Progenitor cell of endocrine pancreas (in vitro differentiated cells): ENCODE measurements at regions not wholly inside any gene's neighbourhood (a gene's known extent, or its start where the extent isn't known, plus 50 kb on each side); places are given as distances from the start of the nearest gene placed in this dataset.

Experiments
- DNase-seq: peaks from one replicate; pipeline ENCODE4 v3.0.0; 2021; ENCODE audit warnings: low spot score; ENCODE audit not compliant: unreplicated experiment
- H3K27ac Mint-ChIP-seq: 2 replicates; pipeline ENCODE4 v1.8.0; 2021; ENCODE audit warnings: mild to moderate bottlenecking, moderate library complexity, mixed read lengths
- H3K27me3 Mint-ChIP-seq: 2 replicates; pipeline ENCODE4 v1.8.0; 2021; ENCODE audit warnings: mixed read lengths
- H3K36me3 Mint-ChIP-seq: 2 replicates; pipeline ENCODE4 v1.8.0; 2022; ENCODE audit warnings: mixed read lengths; ENCODE audit not compliant: insufficient read depth
- H3K4me1 Mint-ChIP-seq: 2 replicates; pipeline ENCODE4 v1.8.0; 2021; ENCODE audit warnings: low read depth, mixed read lengths
- H3K4me3 Mint-ChIP-seq: 2 replicates; pipeline ENCODE4 v1.8.0; 2021; ENCODE audit warnings: low read depth, mild to moderate bottlenecking, moderate library complexity, mixed read lengths
- H3K9me3 Mint-ChIP-seq: 2 replicates; pipeline ENCODE4 v1.8.0; 2021; ENCODE audit warnings: low read depth, mixed read lengths
- CTCF ChIP-seq: fragments of 200-600 bp; sonication (generic); IDR thresholded peaks from one replicate; pipeline ENCODE4 v1.5.0; 2021; ENCODE audit warnings: antibody characterized with exemption, mild to moderate bottlenecking; ENCODE audit not compliant: unreplicated experiment

- Mint-ChIP-seq H3K4me3 (no peak overlapping the region), H3K36me3 (no peaks in the 10 kb centered on the region), H3K27ac (no peak overlapping the region), H3K9me3 (peaks cover 3% of the 10 kb centered on the region), H3K4me1 (peaks cover 14% of the 10 kb centered on the region), H3K27me3 (no peaks in the 10 kb centered on the region)
- TF ChIP-seq CTCF: no peak
- no peak for DNase-seq
These were observed 230.0 kb upstream of the EPHA4 start for GRCh38 chr2:221802089-221802488.

- Mint-ChIP-seq H3K36me3 (no peaks in the 10 kb centered on the region), H3K9me3 (peaks cover 12% of the 10 kb centered on the region), H3K4me3 (peak overlapping the region; percentile 61), H3K4me1 (peaks cover 32% of the 10 kb centered on the region), H3K27ac (peak overlapping the region; percentile 95), H3K27me3 (no peaks in the 10 kb centered on the region)
- TF ChIP-seq CTCF: no peak
- peak; percentile 14 for DNase-seq
These were observed 220.9 kb upstream of the EPHA4 start for GRCh38 chr2:221792971-221793521.

- DNase-seq: no peak
- H3K36me3 Mint-ChIP-seq: no peaks in the 10 kb centered on the region
- H3K27me3 Mint-ChIP-seq: no peaks in the 10 kb centered on the region
- peaks cover 12% of the 10 kb centered on the region for H3K9me3 Mint-ChIP-seq
- peak overlapping the region; percentile 95 for H3K27ac Mint-ChIP-seq
- no peak for TF ChIP-seq CTCF
- H3K4me3 Mint-ChIP-seq: no peak overlapping the region
- H3K4me1 Mint-ChIP-seq: peaks cover 29% of the 10 kb centered on the region
These were observed 219.7 kb upstream of the EPHA4 start for GRCh38 chr2:221791844-221792243.

- no peak overlapping the region for H3K4me3 Mint-ChIP-seq
- H3K4me1 Mint-ChIP-seq: peaks cover 2% of the 10 kb centered on the region
- no peak overlapping the region for H3K27ac Mint-ChIP-seq
- peaks cover 7% of the 10 kb centered on the region for H3K9me3 Mint-ChIP-seq
- H3K27me3 Mint-ChIP-seq: no peaks in the 10 kb centered on the region
- DNase-seq: no peak
- TF ChIP-seq CTCF: no peak
- no peaks in the 10 kb centered on the region for H3K36me3 Mint-ChIP-seq
These were observed 215.5 kb upstream of the EPHA4 start for GRCh38 chr2:221787561-221787960.

- Mint-ChIP-seq H3K36me3 (no peaks in the 10 kb centered on the region), H3K4me3 (no peak overlapping the region), H3K4me1 (peaks cover 2% of the 10 kb centered on the region), H3K27ac (no peak overlapping the region), H3K9me3 (peaks cover 3% of the 10 kb centered on the region), H3K27me3 (no peaks in the 10 kb centered on the region)
- no peak for DNase-seq
- TF ChIP-seq CTCF: no peak
These were observed 214.3 kb upstream of the EPHA4 start for GRCh38 chr2:221786297-221786926.
